ENCODE measurements at regions not wholly inside any gene's neighbourhood (a gene's known extent, or its start where the extent isn't known, plus 50 kb on each side); places are given as distances from the start of the nearest gene placed in this dataset.
"Not testable (repeated sequence)": the region's sequence is repeated elsewhere in the genome, so short reads cannot be mapped to it uniquely, and the experiment has no call there.

- Mint-ChIP-seq H3K27me3 (ENCODE audit: insufficient read depth, unreplicated experiment) (peaks cover 75% of the 10 kb centered on the region), H3K4me3 (ENCODE audit: unreplicated experiment) (no peak overlapping the region), H3K4me1 (ENCODE audit: insufficient read depth, unreplicated experiment) (no peaks in the 10 kb centered on the region), H3K27ac (ENCODE audit: low read depth, unreplicated experiment) (no peak overlapping the region), H3K36me3 (ENCODE audit: insufficient read depth, unreplicated experiment) (no peaks in the 10 kb centered on the region), H3K9me3 (ENCODE audit: unreplicated experiment) (no peaks in the 10 kb centered on the region)
- no TSS peak for BruUV-seq (replicated peaks)
- intact Hi-C loops (cut with micrococcal nuclease): no loop called here
- TF ChIP-seq CTCF (IDR thresholded peaks at IDR 0.05; ENCODE audit: unreplicated experiment): no peak
- ChIA-PET CTCF (no interaction called here), POLR2A (no interaction called here)
- DNase-seq (ENCODE audit: unreplicated experiment): no peak
Measured at GRCh38 chr6:141764388-141764787, 368.3 kb upstream of the GJE1 start.

GRCh38 chr6:141758430-141758829, 374.3 kb upstream of the GJE1 start:
- DNase-seq (ENCODE audit: unreplicated experiment): no peak
- H3K36me3 Mint-ChIP-seq (ENCODE audit: insufficient read depth, unreplicated experiment): no peaks in the 10 kb centered on the region
- no peaks in the 10 kb centered on the region for H3K9me3 Mint-ChIP-seq (ENCODE audit: unreplicated experiment)
- POLR2A ChIA-PET: interaction anchor here (0.6 kb wide), 1 partner anchor 11 kb away, joined by 3 read pairs; no protein-coding TSS in a partner anchor
- H3K4me3 Mint-ChIP-seq (ENCODE audit: unreplicated experiment): no peak overlapping the region
- BruUV-seq (replicated peaks): no TSS peak
- no peak for TF ChIP-seq CTCF (IDR thresholded peaks at IDR 0.05; ENCODE audit: unreplicated experiment)
- H3K27ac Mint-ChIP-seq (ENCODE audit: low read depth, unreplicated experiment): no peak overlapping the region
- intact Hi-C loops (cut with micrococcal nuclease): no loop called here
- no peaks in the 10 kb centered on the region for H3K4me1 Mint-ChIP-seq (ENCODE audit: insufficient read depth, unreplicated experiment)
- CTCF ChIA-PET: no interaction called here
- peaks cover 82% of the 10 kb centered on the region for H3K27me3 Mint-ChIP-seq (ENCODE audit: insufficient read depth, unreplicated experiment)

GRCh38 chr6:141753180-141753579, 379.5 kb upstream of the GJE1 start:
- no peaks in the 10 kb centered on the region for H3K9me3 Mint-ChIP-seq (ENCODE audit: unreplicated experiment)
- POLR2A ChIA-PET: no interaction called here
- CTCF ChIA-PET: interaction anchor here (0.9 to 1.0 kb wide), 2 partner anchors 212 to 236 kb away, joined by 3 read pairs; no protein-coding TSS in a partner anchor
- H3K27me3 Mint-ChIP-seq (ENCODE audit: insufficient read depth, unreplicated experiment): peaks cover 46% of the 10 kb centered on the region
- no peak overlapping the region for H3K4me3 Mint-ChIP-seq (ENCODE audit: unreplicated experiment)
- peaks cover 6% of the 10 kb centered on the region for H3K4me1 Mint-ChIP-seq (ENCODE audit: insufficient read depth, unreplicated experiment)
- intact Hi-C loops (cut with micrococcal nuclease): no loop called here
- no peak overlapping the region for H3K27ac Mint-ChIP-seq (ENCODE audit: low read depth, unreplicated experiment)
- H3K36me3 Mint-ChIP-seq (ENCODE audit: insufficient read depth, unreplicated experiment): no peaks in the 10 kb centered on the region
- BruUV-seq (replicated peaks): no TSS peak
- DNase-seq (ENCODE audit: unreplicated experiment): no peak
- TF ChIP-seq CTCF (IDR thresholded peaks at IDR 0.05; ENCODE audit: unreplicated experiment): no peak

- peaks cover 6% of the 10 kb centered on the region for H3K4me1 Mint-ChIP-seq (ENCODE audit: insufficient read depth, unreplicated experiment)
- no peaks in the 10 kb centered on the region for H3K9me3 Mint-ChIP-seq (ENCODE audit: unreplicated experiment)
- CTCF ChIA-PET: interaction anchor here (0.9 to 1.0 kb wide), 2 partner anchors 213 to 237 kb away, joined by 3 read pairs; no protein-coding TSS in a partner anchor
- intact Hi-C loops (cut with micrococcal nuclease): no loop called here
- POLR2A ChIA-PET: interaction anchor here (0.7 kb wide), 1 partner anchor 1558 kb away, joined by 3 read pairs; no protein-coding TSS in a partner anchor
- H3K27me3 Mint-ChIP-seq (ENCODE audit: insufficient read depth, unreplicated experiment): peaks cover 41% of the 10 kb centered on the region
- no peak for TF ChIP-seq CTCF (IDR thresholded peaks at IDR 0.05; ENCODE audit: unreplicated experiment)
- no peak overlapping the region for H3K27ac Mint-ChIP-seq (ENCODE audit: low read depth, unreplicated experiment)
- peak; percentile 5 for DNase-seq (ENCODE audit: unreplicated experiment)
- BruUV-seq (replicated peaks): no TSS peak
- H3K4me3 Mint-ChIP-seq (ENCODE audit: unreplicated experiment): no peak overlapping the region
- H3K36me3 Mint-ChIP-seq (ENCODE audit: insufficient read depth, unreplicated experiment): no peaks in the 10 kb centered on the region
Measured at GRCh38 chr6:141752677-141753076, 380.0 kb upstream of the GJE1 start.

GRCh38 chr6:141746324-141746723, 386.4 kb upstream of the GJE1 start:
- H3K36me3 Mint-ChIP-seq (ENCODE audit: insufficient read depth, unreplicated experiment); POLR2A ChIA-PET; intact Hi-C loops (cut with micrococcal nuclease); CTCF ChIA-PET; H3K27ac Mint-ChIP-seq (ENCODE audit: low read depth, unreplicated experiment); H3K4me1 Mint-ChIP-seq (ENCODE audit: insufficient read depth, unreplicated experiment); H3K9me3 Mint-ChIP-seq (ENCODE audit: unreplicated experiment); DNase-seq (ENCODE audit: unreplicated experiment); BruUV-seq (replicated peaks); H3K4me3 Mint-ChIP-seq (ENCODE audit: unreplicated experiment): not testable (repeated sequence)
- H3K27me3 Mint-ChIP-seq (ENCODE audit: insufficient read depth, unreplicated experiment): peaks cover 12% of the 10 kb centered on the region

Measured in MCF 10A (cell line).